Left lobe of liver (tissue), 2 donors: ENCODE measurements at regions not wholly inside any gene's neighbourhood (a gene's known extent, or its start where the extent isn't known, plus 50 kb on each side); places are given as distances from the start of the nearest gene placed in this dataset.
"Not testable (repeated sequence)": the region's sequence is repeated elsewhere in the genome, so short reads cannot be mapped to it uniquely, and the experiment has no call there.

Experiments used
- ATAC-seq: fragments of 200-7000 bp; cut with Tn5 transposase; one replicate; pipeline ENCODE4 v1.9.1; 2020; ENCODE audit warnings: mild to moderate bottlenecking, moderate library complexity
- DNase-seq: peaks from one replicate; pipeline ENCODE4 v3.0.0-alpha.2; 2020; ENCODE audit warnings: low spot score
- donor health status: DM: no; HTN: no; CAD: no; lungs with moderate emphysema.
- donor health status: DM: no; HTN: yes; CAD: no.

GRCh38 chr15:38115121-38115520, 137.5 kb upstream of the SPRED1 start:
- no peak for DNase-seq
- ATAC-seq, result no peak

GRCh38 chr15:38117781-38118180, 134.9 kb upstream of the SPRED1 start:
- ATAC-seq (no peak), DNase-seq (no peak)

DNA sequence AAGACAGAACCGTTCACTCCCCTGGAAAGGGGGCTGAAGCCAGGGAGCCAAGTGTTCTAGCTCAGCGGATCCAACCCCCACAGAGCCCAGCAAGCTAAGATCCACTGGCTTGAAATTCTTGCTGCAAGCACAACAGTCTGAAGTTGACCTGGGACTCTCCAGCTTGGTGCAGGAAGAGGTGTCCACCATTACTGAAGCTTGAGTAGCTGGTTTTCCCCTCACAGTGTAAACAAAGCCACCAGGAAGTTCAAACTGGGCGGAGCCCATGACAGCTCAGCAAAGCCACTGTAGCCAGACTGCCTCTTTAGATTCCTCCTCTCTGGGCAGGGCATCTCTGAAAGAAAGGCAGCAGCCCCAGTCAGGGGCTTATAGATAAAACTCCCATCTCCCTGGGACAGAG, 132.8 kb upstream of the SPRED1 start:
- not testable (repeated sequence) for DNase-seq, ATAC-seq

GRCh38 chr15:38127306-38127771, 125.3 kb upstream of the SPRED1 start:
- DNase-seq, result no peak
- no peak for ATAC-seq

DNA sequence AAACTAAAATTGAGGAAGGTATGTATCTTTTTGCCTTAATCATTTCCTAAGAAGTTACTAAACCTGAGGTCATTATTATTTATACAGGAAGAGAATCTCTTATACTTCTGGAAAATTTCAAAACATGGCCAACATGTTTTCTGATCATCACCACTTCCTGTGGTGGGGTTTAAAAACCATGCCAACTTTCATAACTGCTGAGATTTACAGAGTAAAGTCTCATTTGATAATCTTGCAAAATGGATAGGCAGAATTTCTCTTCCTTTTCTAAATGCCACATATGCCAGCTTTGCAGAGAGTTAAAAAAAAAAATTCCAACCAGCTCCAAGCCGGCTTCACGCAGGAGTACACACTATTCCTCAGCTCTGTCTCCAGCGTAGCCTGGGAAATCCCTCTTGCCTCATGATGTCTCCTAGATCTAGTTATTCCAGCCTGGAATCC, 124.3 kb upstream of the SPRED1 start:
- no peak for ATAC-seq

DNA sequence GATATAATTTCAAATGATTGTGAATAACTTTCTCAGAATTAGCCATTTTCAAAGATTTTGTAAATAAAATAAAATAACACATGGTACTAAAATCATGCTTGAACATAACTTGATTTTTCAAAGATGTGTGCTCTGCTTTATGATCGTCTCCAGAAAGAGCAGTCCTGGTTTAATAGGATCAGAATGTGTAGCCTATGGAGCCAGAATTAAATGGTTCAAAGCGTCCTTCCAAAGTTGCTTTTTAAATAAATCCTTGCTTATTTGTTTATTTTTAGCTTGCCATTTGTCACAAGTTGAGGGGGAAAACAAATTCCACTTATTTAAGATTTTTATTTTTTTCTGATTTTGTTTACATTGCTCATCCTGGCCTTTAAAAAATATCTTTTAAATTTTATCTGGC, 123.7 kb upstream of the SPRED1 start:
- ATAC-seq (no peak), DNase-seq (no peak)

More for the DNA sequence above, 124.3 kb upstream of the SPRED1 start:
- no peak for DNase-seq

- DNase-seq (no peak), ATAC-seq (peak; percentile 53)
Measured at GRCh38 chr15:38129531-38130204, 123.0 kb upstream of the SPRED1 start.

GRCh38 chr15:38130205-38130567, 122.5 kb upstream of the SPRED1 start:
- no peak for DNase-seq
- ATAC-seq, result no peak

- DNase-seq, result peak; percentile 46
- peak; percentile 55 for ATAC-seq
Measured at GRCh38 chr15:38130740-38131498, 121.7 kb upstream of the SPRED1 start.

DNA sequence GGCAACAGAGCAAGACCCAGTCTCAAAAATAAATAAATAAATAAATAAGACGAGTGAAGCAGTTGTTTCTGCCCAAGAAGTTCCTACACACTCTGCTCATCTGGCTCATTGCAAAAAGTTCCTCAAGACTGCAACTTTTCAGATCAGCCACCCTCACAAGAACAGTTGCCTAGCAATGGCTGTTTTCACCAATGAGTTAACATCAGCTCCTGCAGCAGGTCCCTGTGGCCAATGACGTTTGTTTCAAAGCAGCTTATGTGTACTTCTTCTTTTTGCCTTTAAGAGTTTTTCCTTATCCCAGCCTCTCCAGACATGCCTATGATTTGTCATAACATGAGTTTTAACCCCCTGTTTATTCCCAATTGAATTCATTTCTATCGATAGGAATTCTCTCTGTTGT, 118.4 kb upstream of the SPRED1 start:
- no peak for ATAC-seq
- DNase-seq, result no peak

GRCh38 chr15:38142195-38142594, 110.4 kb upstream of the SPRED1 start:
- DNase-seq, ATAC-seq: not testable (repeated sequence)

DNA sequence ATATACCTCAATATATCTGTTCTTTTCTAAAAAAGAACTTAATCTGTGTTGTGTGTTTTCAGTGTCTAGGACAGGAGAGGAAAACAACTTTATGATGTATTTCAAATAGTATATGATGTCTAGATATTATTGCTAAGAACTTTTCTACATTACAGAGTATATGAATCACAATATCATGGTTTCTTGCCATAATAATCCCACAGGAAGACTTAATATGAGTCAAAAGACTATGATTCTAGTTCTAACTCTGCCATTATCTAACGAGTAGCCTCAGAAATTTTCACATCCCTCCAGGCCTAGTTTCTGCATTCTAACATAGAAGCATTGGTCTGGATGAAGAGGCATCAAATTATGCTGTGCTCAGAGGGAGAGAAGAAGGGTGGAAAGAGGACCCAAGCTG, 107.7 kb upstream of the SPRED1 start:
- ATAC-seq (no peak), DNase-seq (no peak)

GRCh38 chr15:38145651-38146111, 107.0 kb upstream of the SPRED1 start:
- no peak for DNase-seq
- ATAC-seq, result no peak

DNA sequence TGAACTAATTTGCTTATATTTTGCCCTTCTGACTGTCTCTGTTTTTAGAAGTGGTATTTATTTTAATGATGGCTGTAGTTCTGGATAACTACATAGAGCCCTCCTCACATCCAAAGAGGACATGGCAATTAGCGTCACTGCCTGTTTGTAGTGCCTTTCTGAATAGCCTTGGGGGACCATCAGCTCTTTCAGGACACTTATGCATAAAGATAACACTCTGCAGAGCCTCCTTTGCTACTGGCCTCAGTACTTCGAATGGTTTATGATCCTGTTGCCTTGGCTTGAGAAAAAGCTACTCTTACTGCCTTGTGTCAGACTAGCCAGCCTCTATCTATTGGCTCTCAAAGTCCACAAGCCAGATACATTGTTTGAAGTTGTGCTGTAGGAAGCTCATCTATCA, 105.4 kb upstream of the SPRED1 start:
- DNase-seq (no peak), ATAC-seq (no peak)

- ATAC-seq, result no peak
- no peak for DNase-seq
Measured at GRCh38 chr15:38148471-38148870, 104.2 kb upstream of the SPRED1 start.

DNA sequence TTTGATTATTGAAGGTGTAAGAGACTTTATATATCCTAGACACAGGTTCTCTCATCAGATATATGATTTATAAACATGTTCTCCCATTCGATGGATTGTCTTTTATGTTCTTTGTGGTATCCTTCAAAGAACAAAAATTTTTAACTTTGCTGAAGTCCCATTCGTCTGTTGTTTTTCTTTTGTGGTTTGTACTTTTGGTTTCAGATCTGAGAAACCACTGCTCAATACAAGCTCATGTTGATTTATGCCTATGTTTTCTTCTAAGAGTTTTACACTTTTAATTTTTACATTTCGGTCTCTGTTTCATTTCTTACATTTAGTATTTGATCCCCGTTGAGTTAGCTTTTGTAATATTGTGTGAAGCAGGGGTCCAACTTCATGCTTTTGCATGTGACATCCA, 103.3 kb upstream of the SPRED1 start:
- no peak for ATAC-seq
- no peak for DNase-seq

GRCh38 chr15:38150148-38150547, 102.5 kb upstream of the SPRED1 start:
- DNase-seq (no peak), ATAC-seq (no peak)

DNA sequence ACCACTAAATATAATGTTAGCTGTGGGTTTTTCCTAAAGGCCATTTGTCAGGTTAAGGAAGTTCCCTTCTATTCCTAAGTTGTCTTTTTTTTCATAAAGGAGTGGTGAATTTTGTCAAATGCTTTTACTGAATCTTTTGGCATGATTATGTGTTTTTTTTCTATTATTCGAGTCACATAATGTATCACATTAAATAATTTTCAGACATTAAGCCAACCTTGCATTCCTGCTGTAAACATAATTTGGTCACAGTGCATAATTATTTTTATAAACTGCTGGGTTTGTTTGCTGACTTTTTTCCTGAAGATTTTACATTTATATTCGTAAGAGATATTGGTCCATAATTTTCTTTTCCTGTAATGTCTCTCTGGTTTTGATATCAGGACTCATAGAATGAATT, 101.8 kb upstream of the SPRED1 start:
- ATAC-seq (no peak), DNase-seq (no peak)

DNA sequence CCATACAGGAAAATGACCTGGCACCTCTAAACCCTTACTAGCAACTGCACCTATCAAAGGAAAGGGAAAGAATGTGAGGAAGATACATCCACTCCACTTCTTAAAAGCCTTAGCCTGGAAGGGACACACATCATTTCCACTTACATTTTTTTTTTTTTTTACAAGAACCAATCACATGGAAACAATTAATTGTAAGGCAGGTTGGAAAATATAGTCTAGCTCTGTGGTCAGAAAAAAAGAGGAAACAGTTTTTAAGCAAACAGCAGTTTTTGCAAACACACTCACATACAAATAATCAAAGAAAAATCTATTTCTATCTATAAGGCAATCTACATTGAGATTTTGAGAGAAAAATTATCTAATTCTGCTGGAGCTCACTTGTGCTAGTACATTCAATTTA, 98.9 kb upstream of the SPRED1 start:
- no peak for DNase-seq
- no peak for ATAC-seq

GRCh38 chr15:38154255-38154654, 98.4 kb upstream of the SPRED1 start:
- ATAC-seq, result no peak
- DNase-seq, result no peak

- no peak for ATAC-seq
- no peak for DNase-seq
Measured at GRCh38 chr15:38154837-38155236, 97.8 kb upstream of the SPRED1 start.

DNA sequence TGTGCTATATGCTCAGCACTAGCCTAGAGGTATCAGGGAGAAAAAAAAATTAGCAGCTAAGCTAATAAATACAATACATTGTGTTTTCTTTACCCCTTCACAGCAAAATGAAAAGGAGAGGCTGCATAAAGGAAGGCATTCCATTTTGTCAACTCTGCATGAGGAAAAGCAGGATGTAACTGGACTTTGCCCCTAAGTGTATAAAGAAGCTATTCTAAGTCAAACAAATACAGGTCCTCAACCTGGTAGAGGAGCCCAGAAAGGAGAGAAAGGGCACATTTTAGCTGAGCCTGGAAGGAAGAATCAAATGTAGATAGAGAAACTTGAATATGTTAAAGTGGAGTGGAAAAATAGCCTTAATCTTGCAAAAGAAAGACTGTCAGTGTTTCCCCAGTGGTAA, 89.0 kb upstream of the SPRED1 start:
- ATAC-seq (no peak), DNase-seq (no peak)
